HG03575 (cell line): ENCODE measurements at regions not wholly inside any gene's neighbourhood (a gene's known extent, or its start where the extent isn't known, plus 50 kb on each side); places are given as distances from the start of the nearest gene placed in this dataset.
"Not testable (repeated sequence)": the region's sequence is repeated elsewhere in the genome, so short reads cannot be mapped to it uniquely, and the experiment has no call there.

Source experiments
- ATAC-seq: cut with Tn5 transposase; IDR thresholded peaks from one replicate; pipeline ENCODE4 v1.9.1; 2021; ENCODE audit not compliant: unreplicated experiment, insufficient number of reproducible peaks, low FRiP score; ENCODE audit errors: extremely low read depth

DNA sequence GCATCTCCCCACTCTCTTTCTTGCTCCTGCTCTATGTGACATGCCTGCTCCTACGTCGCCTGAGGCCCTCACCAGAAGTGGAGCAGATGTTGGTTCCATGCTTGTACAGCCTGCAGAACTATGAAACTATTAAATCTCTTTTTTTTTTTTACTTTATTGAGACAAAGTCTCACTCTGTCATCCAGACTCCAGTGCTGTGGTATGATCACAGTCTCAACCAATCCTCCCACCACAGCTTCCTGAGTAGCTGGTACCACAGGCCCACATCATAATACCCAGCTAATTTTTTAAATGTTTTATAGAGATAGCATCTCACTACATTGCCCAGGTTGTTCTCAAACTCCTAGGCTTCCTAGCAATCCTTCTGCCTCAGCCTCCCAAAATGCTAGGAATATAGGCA is 1067.7 kb downstream of the PCDH9 start:
- no peak for ATAC-seq

GRCh38 chr13:66159511-66159910 is 1070.6 kb downstream of the PCDH9 start:
- no peak for ATAC-seq

GRCh38 chr13:66154976-66155375 is 1075.2 kb downstream of the PCDH9 start:
- no peak for ATAC-seq

GRCh38 chr13:66154354-66154753 is 1075.8 kb downstream of the PCDH9 start:
- no peak for ATAC-seq

DNA sequence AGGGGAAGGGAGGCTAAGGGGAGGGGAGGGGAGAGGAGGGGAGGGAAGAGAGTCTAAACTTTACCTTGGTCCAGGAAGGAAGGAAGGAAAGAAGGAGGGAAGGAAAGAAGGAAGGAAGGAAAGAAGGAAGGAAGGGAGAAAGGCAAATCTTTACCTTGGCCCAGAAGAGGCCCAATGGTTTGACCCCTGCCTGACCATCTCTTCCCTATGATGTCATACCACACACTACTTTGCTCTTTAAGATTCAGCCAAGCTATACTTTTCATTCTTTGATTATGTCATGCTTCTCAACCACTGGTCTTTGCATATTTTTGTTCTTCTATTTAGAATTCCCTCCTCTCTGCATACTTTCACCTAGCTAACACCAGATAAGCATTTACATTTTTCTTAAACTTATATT is 1077.5 kb downstream of the PCDH9 start:
- no peak for ATAC-seq

DNA sequence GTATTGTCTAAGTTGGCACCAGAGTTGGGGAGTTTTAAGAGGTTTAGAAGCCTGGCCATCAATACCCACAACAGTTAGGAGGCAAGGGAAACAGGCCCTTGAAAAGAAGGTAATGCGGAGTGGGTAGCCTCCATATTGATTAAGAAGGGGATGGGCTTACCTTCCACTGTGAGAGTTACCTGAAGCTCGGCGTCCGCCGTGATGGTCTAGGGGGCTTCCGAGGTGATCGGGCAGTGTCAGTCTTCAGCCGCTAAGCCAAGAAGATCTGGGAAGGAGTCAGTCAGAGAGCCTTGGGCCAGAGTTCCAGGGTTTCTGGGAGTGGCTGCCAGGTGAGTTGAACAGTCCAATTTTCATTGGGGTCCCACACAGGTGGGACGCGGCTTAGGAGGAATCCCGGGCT is 1085.8 kb downstream of the PCDH9 start:
- ATAC-seq, result not testable (repeated sequence)

GRCh38 chr13:66139701-66140100 is 1090.4 kb downstream of the PCDH9 start:
- no peak for ATAC-seq

DNA sequence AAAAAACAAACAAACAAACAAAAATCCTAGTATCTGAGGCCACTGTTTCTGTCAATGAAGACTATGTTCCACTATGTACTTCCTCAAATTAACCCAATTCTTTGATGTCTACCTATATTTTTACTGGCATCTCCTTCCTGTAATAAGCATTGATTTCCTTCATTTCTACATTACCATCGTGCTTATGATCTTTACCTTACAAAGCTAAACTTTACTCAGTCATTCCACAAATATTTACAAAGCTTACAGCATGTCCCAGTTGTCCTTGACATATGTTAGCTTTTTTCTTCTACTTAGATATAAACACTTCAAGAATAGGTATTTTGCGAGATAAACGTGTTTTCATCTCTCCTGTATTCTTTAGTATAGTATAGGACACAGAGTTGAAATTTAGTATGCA is 1090.9 kb downstream of the PCDH9 start:
- no peak for ATAC-seq

DNA sequence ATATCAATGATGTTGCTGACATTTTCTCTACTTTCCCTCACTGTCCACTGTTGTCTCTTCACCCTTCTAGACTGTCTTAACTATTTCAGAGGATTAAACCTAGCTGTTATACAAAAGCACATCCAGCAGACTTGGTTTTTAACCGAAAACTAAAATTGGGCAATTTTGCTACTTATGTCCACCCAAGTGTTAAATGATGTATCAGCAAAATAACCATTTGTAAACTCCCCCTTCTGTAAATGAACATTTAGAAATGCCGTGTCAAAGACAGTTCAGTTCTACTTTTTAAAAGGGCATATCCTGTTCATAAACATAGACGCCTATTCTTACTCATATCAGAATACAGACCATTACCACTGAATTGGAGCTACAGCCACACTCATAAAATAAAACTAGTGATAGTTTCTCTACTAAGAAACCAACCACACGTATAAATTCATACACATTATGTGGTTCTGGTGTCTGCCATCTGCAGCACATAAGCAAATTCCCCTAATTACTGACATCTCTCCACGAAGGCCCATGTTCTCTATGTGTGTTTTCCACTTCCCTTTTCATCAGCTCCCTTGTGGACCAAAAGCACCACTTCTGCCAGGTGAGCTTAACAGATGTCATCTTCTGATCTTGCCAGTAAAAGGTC is 1091.8 kb downstream of the PCDH9 start:
- ATAC-seq, result peak; percentile 87

DNA sequence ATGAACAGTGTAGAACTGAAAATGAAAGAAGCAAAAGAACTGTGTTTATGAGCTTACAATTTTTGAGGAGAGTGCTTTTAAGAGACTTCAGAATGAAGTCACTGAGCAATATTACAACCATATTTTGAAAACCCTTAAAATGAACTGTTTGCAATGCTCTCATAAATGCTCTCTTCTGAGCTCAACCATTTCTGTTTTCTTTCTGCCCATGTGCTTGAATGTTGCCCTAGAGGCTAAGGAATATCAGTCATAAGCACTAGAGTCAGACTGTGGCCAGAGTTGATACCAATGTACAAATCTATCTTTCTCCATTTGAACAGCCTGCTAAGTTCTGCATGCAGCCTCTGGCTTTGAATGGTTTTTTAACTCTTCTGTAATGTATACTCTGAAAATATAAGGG is 1092.8 kb downstream of the PCDH9 start:
- ATAC-seq, result no peak

- peak; percentile 85 for ATAC-seq
These were observed 1101.4 kb downstream of the PCDH9 start for GRCh38 chr13:66128692-66129269.

DNA sequence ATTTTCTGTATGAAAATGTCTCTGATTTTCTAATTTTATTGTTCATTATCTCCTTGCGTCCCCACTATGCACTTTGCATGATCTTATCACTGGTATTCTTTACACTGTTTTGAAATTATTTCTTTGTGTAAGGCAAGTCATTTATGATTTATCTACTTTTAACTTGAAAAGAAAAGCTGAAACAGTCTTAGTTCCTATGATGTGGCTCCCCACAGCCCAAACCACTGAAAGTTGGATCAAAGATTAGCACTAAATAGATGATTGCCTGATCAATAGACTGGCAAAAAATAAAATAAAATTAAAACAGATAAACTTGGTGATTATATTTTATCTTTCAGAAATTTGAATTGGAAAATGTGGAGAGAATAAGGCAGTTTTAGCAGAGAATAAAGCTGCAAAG is 1101.9 kb downstream of the PCDH9 start:
- no peak for ATAC-seq

GRCh38 chr13:66117563-66117962 is 1112.6 kb downstream of the PCDH9 start:
- no peak for ATAC-seq

DNA sequence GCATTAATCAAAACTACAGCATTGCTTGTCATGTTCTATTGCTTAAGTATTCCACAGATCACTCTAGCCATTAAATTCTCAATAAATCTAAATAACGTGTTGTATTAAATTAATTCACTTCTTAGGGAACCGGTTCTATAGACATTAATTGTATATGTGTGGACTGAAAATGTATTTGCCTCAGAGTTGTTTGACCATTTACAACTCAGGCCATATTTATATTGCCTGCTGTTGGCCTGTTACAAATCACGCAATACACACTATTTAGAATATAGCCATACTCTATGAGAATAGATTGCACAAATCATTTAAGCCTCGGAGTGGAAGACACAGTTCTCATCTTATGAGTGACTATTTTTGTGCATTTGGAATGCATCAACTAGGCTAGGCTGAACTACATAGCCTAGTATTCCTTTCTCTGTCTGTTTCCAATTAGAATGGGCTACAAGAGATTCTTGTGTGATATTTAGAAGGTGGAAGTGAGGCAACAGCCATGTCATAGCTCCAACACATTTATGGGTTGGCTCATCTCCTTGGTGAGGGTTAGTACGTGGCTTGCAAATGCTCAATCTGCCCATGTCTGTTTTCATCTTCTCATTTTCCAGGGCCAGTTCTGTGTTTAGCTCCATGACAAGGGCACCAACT is 1116.1 kb downstream of the PCDH9 start:
- ATAC-seq, result no peak

- no peak for ATAC-seq
These were observed 1118.5 kb downstream of the PCDH9 start for GRCh38 chr13:66111628-66112027.

DNA sequence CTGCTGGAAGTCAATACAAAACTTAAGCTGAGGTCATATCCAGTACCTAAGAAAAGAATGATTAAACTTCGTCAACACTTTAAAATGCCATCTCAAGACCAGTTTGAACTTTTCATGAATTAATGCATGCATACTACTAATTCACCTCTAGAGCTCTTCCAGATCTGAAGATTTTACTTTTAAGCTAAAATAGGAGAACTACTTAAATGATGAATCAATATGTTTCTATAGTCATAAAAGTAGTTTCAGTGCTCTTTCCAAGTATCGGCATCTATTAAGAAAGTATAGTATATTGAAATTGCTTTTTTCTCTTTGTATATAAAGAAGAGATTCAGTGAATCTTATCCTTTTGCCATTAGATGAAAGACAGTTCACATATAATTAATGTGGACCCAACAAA is 1123.9 kb downstream of the PCDH9 start:
- no peak for ATAC-seq

DNA sequence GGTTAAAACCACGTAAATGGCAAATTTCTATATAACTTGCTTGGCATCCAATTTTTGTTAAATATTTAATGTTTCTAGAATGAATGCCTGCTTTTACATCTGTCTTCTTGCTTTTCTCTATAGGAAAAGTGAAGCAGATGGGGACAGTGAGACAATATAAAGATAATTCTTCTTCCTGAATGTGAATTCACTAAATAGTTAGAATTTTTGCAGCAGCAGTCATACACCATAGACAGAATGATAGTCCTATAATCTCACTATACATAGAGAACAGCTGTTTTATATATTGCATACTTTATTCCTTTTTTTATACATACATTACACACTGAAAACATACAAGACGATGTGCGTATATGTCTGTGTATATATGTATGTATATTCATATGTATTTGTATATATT is 1127.3 kb downstream of the PCDH9 start:
- ATAC-seq, result no peak

DNA sequence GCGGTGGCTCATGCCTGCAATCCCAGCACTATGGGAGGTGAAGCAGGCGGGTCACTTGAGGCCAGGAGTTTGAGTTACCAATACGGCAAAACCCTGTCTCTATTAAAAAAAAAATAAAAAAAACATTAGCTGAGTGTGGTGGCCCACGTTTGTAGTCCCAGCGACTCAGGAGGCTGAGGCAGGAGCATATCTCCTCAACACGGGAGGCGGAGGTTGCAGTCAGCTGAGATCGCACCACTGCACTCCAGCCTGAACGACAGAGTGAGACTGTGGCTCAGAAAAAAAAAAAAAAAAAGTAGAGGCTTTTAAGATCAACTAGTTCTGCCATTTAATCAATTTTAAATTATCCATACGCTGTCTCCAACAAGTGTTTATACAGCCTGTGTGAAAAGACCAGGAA is 1130.3 kb downstream of the PCDH9 start:
- ATAC-seq, result no peak

DNA sequence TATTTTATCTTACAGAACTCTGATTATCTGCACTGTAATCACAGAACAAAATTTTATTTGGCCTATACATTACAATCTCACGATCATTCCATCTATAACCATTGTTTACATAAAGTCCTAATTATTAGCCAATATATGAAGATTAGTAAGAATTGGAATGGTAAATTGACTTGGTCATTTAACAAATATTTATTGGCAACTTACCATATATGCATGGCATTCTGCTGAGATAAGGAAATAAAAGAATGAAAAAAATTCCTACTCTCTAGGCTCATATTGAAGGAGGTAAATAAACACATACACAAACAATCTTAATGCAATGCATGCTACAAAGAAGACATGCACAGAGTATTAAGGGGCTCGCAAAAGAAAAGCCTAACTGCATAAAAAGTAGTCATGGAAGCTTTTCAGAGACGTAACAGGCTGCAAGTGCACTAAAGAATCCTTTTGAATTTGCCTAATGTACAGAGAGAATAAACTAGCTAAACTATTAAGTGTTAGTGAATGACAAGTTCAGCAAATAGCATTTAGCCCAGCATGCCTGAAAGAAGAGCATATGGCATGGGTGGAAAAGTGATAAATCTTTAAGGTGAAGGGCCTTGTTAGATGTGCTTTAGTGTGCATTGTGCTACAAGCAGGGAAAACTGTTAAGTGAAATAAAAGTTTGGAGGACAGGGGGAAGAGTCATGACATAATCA is 1131.1 kb downstream of the PCDH9 start:
- no peak for ATAC-seq

GRCh38 chr13:66089711-66090110 is 1140.4 kb downstream of the PCDH9 start:
- no peak for ATAC-seq
